ENCODE measurements at regions not wholly inside any gene's neighbourhood (a gene's known extent, or its start where the extent isn't known, plus 50 kb on each side); places are given as distances from the start of the nearest gene placed in this dataset.

- DNase-seq (no peak), ATAC-seq (no peak)
- H3K9me3 ChIP-seq: no peaks in the 10 kb centered on the region
- H3K36me3 ChIP-seq (ENCODE audit: low read depth): no peaks in the 10 kb centered on the region
- intact Hi-C loops (cut with DNase I, micrococcal nuclease): no loop called here
- no peak for TF ChIP-seq CTCF (IDR thresholded peaks at IDR 0.05)
- H3K4me3 ChIP-seq: no peak overlapping the region
- H3K4me1 ChIP-seq (ENCODE audit: low read depth): no peaks in the 10 kb centered on the region
Observed at GRCh38 chr14:80358112-80358511, 146.8 kb upstream of the DIO2 start.

GRCh38 chr14:80356413-80356812, 145.1 kb upstream of the DIO2 start:
- no peak for ATAC-seq
- H3K4me1 ChIP-seq (ENCODE audit: low read depth): no peaks in the 10 kb centered on the region
- intact Hi-C loops (cut with DNase I, micrococcal nuclease): no loop called here
- no peak overlapping the region for H3K4me3 ChIP-seq
- H3K9me3 ChIP-seq: no peaks in the 10 kb centered on the region
- TF ChIP-seq CTCF (IDR thresholded peaks at IDR 0.05): no peak
- no peak for DNase-seq
- H3K36me3 ChIP-seq (ENCODE audit: low read depth): no peaks in the 10 kb centered on the region

- no peak for DNase-seq
- Histone ChIP-seq H3K36me3 (ENCODE audit: low read depth) (no peaks in the 10 kb centered on the region), H3K9me3 (no peaks in the 10 kb centered on the region), H3K4me1 (ENCODE audit: low read depth) (no peaks in the 10 kb centered on the region), H3K4me3 (no peak overlapping the region)
- TF ChIP-seq CTCF (IDR thresholded peaks at IDR 0.05): no peak
- ATAC-seq: no peak
- intact Hi-C loops (cut with DNase I, micrococcal nuclease): no loop called here
Observed at GRCh38 chr14:80354860-80355581, 143.7 kb upstream of the DIO2 start.

GRCh38 chr14:80352471-80352870, 141.2 kb upstream of the DIO2 start:
- intact Hi-C loops (cut with DNase I, micrococcal nuclease): no loop called here
- Histone ChIP-seq H3K4me3 (no peak overlapping the region), H3K36me3 (ENCODE audit: low read depth) (no peaks in the 10 kb centered on the region), H3K9me3 (no peaks in the 10 kb centered on the region), H3K4me1 (ENCODE audit: low read depth) (no peaks in the 10 kb centered on the region)
- DNase-seq (no peak), ATAC-seq (no peak)
- TF ChIP-seq CTCF (IDR thresholded peaks at IDR 0.05): no peak

- Histone ChIP-seq H3K4me1 (ENCODE audit: low read depth) (no peaks in the 10 kb centered on the region), H3K36me3 (ENCODE audit: low read depth) (no peaks in the 10 kb centered on the region), H3K9me3 (no peaks in the 10 kb centered on the region), H3K4me3 (no peak overlapping the region)
- ATAC-seq (no peak), DNase-seq (no peak)
- TF ChIP-seq CTCF (IDR thresholded peaks at IDR 0.05): no peak
- intact Hi-C loops (cut with DNase I, micrococcal nuclease): no loop called here
Observed at GRCh38 chr14:80350707-80351106, 139.4 kb upstream of the DIO2 start.

GRCh38 chr14:80346395-80346794, 135.1 kb upstream of the DIO2 start:
- H3K4me1 ChIP-seq (ENCODE audit: low read depth): no peaks in the 10 kb centered on the region
- no peaks in the 10 kb centered on the region for H3K9me3 ChIP-seq
- intact Hi-C loops (cut with DNase I, micrococcal nuclease): no loop called here
- H3K4me3 ChIP-seq: no peak overlapping the region
- H3K36me3 ChIP-seq (ENCODE audit: low read depth): no peaks in the 10 kb centered on the region
- no peak for TF ChIP-seq CTCF (IDR thresholded peaks at IDR 0.05)
- DNase-seq: no peak
- ATAC-seq: no peak
